SH-SY5Y (cell line): ENCODE measurements at regions not wholly inside any gene's neighbourhood (a gene's known extent, or its start where the extent isn't known, plus 50 kb on each side); places are given as distances from the start of the nearest gene placed in this dataset.

Experiments used
- GATA2 ChIP-seq: IDR thresholded peaks from 2 replicates; pipeline ENCODE4 v1.6.1; 2011; ENCODE audit warnings: mild to moderate bottlenecking, low read depth, low read length
- GATA3 ChIP-seq: IDR thresholded peaks from 2 replicates; pipeline ENCODE4 v1.6.1; 2011; ENCODE audit warnings: low read depth, mild to moderate bottlenecking, low read length, moderate library complexity

- no peak for TF ChIP-seq GATA2
- no peak for TF ChIP-seq GATA3
These were observed 137.6 kb downstream of the FAM124B start for GRCh38 chr2:224264259-224264658.
